CD4-positive, alpha-beta T cell treated with Interleukin-10 for 1 hour (primary cell): ENCODE measurements at regions not wholly inside any gene's neighbourhood (a gene's known extent, or its start where the extent isn't known, plus 50 kb on each side); places are given as distances from the start of the nearest gene placed in this dataset.
A peak's percentile ranks its signal among the peaks of the same experiment; 100 is the strongest.
"Not testable (repeated sequence)": the region's sequence is repeated elsewhere in the genome, so short reads cannot be mapped to it uniquely, and the experiment has no call there.

Source experiments
- DNase-seq: peaks from one replicate; pipeline ENCODE4 v3.0.0-alpha.2; 2020

DNA sequence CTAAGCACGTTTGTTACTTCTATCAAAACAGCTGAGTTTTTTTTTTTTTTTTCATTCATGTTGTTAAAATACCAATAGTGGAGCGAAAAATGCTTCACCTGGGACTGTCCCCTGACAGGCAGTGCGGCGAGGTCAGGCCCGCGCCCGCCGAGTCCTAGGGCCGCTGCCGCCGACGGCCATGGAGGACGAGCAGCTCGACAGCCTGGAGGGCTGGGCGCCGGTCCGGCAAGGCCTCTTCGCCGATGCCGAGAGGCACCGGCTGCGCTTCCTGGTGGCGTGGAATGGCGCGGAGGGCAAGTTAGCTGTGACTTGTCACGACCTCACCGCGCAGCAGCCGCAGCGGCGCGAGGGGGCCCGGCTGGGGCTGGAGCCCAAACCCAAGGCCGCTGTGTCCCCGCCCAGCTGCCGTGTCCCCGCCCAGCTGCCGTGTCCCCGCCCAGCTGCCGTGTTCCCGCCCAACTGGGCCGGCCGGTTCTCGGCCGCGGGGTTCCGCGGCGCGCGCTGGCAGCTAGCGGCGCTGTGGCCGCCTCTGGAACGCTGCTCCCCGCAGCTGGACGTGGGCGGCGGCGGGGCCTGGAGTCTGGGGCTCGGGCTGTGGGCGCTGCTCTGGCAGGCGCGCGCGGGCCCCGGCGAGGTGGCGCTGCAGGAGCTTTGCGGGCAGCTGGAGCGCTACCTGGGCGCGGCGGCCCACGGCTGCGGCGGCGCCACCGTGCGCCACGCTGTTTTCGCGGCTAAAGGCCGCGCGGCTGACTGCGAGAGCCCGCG lies 56.7 kb upstream of the GOLGA8R start:
- DNase-seq = peak; percentile 62

DNA sequence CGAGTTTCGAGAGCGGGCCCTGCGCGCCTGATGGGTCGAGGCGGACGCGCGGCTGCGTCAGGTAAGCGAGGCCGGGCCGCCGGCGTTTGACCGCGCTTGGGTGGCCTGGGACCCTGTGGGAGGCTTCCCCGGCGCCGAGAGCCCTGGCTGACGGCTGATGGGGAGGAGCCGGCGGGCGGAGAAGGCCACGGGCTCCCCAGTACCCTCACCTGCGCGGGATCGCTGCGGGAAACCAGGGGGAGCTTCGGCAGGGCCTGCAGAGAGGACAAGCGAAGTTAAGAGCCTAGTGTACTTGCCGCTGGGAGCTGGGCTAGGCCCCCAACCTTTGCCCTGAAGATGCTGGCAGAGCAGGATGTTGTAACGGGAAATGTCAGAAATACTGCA lies 57.3 kb upstream of the GOLGA8R start:
- not testable (repeated sequence) for DNase-seq

DNA sequence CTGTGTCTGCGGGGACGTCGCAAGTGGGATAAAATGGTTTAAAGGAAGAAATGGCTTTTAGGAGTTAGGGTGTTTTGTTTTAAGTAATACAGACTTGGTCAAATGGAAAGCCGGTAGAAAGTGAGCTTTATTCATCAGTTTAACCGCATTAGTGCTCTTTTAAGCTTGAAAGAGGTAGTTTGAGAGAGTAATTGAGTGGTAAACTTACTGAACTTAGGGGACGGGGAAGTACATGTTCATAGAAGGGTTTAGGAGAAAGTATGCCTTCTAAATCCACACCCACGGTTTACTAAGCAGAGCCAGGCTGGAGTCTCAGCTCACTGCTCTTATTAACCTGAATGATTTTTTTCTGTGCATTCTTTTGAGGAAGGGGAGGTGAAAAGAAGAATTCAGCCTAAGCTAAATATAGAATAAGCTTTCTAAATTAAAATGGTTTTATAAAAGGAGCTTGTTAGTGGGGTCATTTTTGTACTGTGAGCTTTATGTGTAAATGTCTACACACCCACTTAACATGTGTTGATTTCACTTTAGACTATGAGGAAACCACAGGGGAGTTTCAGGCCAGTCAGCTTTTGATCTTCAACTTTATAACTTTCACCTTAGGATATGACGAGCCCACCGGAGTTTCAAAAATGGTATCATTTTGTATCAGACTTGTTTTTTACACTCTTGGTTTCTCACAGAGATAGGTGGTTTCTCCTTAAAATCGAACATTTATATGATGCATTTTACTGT lies 57.9 kb upstream of the GOLGA8R start:
- not testable (repeated sequence) for DNase-seq

DNA sequence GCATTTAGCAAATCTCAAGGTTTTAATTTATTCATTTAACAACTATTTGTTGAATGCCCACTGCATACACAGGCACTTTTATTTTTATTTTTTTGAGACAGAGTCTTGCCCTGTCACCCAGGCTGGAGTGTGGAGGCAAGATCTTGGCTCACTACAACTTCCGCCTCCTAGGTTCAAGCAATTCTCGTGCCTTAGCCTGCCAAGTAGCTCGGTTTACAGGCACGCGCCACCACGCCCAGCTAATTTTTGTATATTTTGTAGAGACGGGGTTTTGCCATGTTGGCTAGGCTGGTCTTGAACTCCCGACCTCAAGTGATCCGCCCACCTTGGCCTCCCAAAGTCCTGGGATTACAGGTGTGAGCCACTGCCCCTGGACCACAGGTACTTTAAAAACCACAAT lies 67.0 kb upstream of the GOLGA8Q start:
- not testable (repeated sequence) for DNase-seq

DNA sequence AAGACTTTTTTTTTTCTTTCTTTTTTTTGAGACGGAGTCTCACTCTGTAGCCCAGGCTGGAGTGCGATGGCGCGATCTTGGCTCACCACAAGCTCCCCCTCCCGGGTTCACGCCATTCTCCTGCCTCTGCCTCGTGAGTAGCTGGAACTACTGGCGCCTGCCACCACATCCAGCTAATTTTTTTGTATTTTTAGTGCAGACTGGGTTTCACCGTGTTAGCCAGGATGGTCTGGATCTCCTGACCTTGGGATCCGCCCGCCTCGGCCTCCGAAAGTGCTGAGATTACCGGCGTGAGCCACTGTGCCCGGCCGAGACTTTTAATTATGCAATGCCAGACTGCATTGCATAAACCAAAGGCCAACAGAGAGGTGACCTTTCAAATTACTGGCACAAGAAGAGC lies 62.6 kb upstream of the GOLGA8Q start:
- DNase-seq = not testable (repeated sequence)

DNA sequence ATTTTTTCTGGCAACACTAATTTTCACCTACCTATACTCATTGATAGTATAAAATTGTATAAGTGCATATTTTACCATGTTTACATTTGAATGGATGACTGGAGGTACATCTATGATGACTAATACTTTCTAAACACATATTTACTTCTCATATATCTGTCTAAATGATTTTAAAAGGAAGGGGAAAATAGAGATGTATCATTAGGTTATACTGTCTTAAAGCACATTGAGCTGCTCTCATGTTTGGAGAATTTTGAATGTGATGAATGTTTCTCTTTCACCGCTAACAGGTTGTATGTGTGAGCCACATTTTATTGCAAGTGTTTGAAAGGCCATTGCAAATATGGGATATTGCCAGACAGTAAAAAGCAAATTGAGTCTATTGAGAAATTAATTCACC lies 61.5 kb upstream of the GOLGA8Q start:
- DNase-seq = not testable (repeated sequence)

DNA sequence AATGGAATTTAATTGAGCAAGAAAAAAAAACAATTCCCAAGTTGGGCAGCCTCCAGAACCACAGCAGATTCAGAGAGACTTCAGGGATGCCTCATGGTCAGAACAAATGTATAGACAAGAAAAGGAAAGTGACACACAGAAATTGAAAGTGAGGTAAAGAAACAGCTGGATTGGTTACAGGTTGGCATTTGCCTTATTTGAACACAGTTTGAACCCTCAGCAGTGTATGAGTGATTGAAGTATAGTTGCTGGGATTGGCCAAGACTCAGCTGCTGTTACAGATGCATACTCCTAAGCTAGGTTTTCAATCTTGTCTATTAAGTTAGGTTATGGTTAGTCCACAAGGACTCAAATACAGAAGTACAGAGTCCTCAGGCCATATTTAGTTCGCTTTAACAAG lies 57.9 kb upstream of the GOLGA8Q start:
- not testable (repeated sequence) for DNase-seq

DNA sequence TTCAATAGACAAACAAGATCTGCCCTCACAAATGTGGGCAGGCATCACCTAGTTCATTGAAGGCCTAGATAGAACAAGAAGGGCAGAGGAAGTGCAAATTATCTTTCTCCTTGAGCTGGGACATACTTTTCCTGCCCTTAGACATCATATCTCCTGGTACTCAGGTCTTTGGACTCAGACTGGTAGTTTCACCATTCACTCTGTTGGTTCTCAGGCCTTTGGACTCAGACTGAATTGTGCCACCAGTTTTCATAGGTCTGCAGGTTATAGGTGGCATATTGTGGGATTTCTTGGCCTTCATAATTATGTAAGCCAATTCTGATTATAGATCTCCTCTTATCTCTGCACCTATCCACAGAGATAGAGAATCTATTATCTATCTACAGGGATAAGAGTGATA lies 54.6 kb upstream of the GOLGA8Q start:
- not testable (repeated sequence) for DNase-seq

DNA sequence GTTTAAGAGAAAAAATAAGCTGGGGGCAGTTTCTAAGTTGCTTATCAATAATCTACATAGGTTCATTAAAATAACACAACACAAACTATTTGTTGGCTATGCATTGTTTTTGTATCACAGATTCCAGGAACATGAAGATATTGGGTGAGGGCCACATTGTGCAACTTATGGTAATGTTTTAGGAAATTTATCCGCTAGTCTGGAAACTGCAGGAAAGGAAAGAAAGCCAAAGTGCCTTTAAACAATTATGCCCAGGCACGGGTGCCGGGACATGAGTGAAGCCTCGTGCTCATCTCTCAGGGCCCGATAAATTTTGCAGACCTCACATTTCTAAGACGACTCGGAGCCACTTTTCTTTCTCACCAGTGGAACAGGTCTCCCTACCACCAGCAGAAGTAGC lies 52.6 kb upstream of the GOLGA8Q start:
- DNase-seq = not testable (repeated sequence)

- DNase-seq = not testable (repeated sequence)
Measured at GRCh38 chr15:30500511-30500910, 51.3 kb upstream of the GOLGA8Q start.
